ENCODE measurements at regions not wholly inside any gene's neighbourhood (a gene's known extent, or its start where the extent isn't known, plus 50 kb on each side); places are given as distances from the start of the nearest gene placed in this dataset.

GRCh38 chr3:152198665-152199064 is 70.1 kb upstream of the MBNL1 start:
- no peaks in the 10 kb centered on the region for H3K27me3 ChIP-seq (ENCODE audit: low read length)
- no peaks in the 10 kb centered on the region for H4K20me1 ChIP-seq (ENCODE audit: insufficient read depth, low read depth, low read length)
- DNase-seq = no peak
- H3K9me3 ChIP-seq (ENCODE audit: low read length) = no peaks in the 10 kb centered on the region
- H3K9ac ChIP-seq (ENCODE audit: low read length) = no peak overlapping the region
- H3K36me3 ChIP-seq (ENCODE audit: insufficient read depth, low read length) = no peaks in the 10 kb centered on the region
- H2AFZ ChIP-seq (ENCODE audit: low read length) = no peak overlapping the region
- no peak overlapping the region for H3K4me3 ChIP-seq (ENCODE audit: low read length)
- H3K4me1 ChIP-seq (ENCODE audit: low read length) = peaks cover 27% of the 10 kb centered on the region
- H3K9me2 ChIP-seq (replicated peaks; ENCODE audit: insufficient read depth, low read length) = no peaks in the 10 kb centered on the region
- no peak overlapping the region for H3K27ac ChIP-seq (ENCODE audit: low read length)
- H3K79me2 ChIP-seq (ENCODE audit: low read length) = no peaks in the 10 kb centered on the region
- no peak overlapping the region for H3K4me2 ChIP-seq (ENCODE audit: low read depth, low read length, poor library complexity, severe bottlenecking)

GRCh38 chr3:152199102-152199840 is 69.5 kb upstream of the MBNL1 start:
- Histone ChIP-seq H3K36me3 (ENCODE audit: insufficient read depth, low read length) (no peaks in the 10 kb centered on the region), H3K9me2 (replicated peaks; ENCODE audit: insufficient read depth, low read length) (no peaks in the 10 kb centered on the region), H3K9ac (ENCODE audit: low read length) (no peak overlapping the region), H3K4me2 (ENCODE audit: low read depth, low read length, poor library complexity, severe bottlenecking) (no peak overlapping the region), H3K9me3 (ENCODE audit: low read length) (no peaks in the 10 kb centered on the region), H3K27me3 (ENCODE audit: low read length) (no peaks in the 10 kb centered on the region), H3K4me1 (ENCODE audit: low read length) (peaks cover 23% of the 10 kb centered on the region), H4K20me1 (ENCODE audit: insufficient read depth, low read depth, low read length) (no peaks in the 10 kb centered on the region), H2AFZ (ENCODE audit: low read length) (peak overlapping the region; percentile 23; the same call in 1 of the 2 replicates), H3K27ac (ENCODE audit: low read length) (no peak overlapping the region), H3K4me3 (ENCODE audit: low read length) (no peak overlapping the region), H3K79me2 (ENCODE audit: low read length) (no peaks in the 10 kb centered on the region)
- no peak for DNase-seq

- DNase-seq = peak; percentile 42
- no peaks in the 10 kb centered on the region for H3K9me2 ChIP-seq (replicated peaks; ENCODE audit: insufficient read depth, low read length)
- H3K9me3 ChIP-seq (ENCODE audit: low read length) = no peaks in the 10 kb centered on the region
- H2AFZ ChIP-seq (ENCODE audit: low read length) = peak overlapping the region; percentile 24; the same call in 1 of the 2 replicates
- no peaks in the 10 kb centered on the region for H4K20me1 ChIP-seq (ENCODE audit: insufficient read depth, low read depth, low read length)
- peaks cover 27% of the 10 kb centered on the region for H3K4me1 ChIP-seq (ENCODE audit: low read length)
- H3K4me2 ChIP-seq (ENCODE audit: low read depth, low read length, poor library complexity, severe bottlenecking) = peak overlapping the region; percentile 45
- no peaks in the 10 kb centered on the region for H3K36me3 ChIP-seq (ENCODE audit: insufficient read depth, low read length)
- H3K9ac ChIP-seq (ENCODE audit: low read length) = no peak overlapping the region; the same call in 1 of the 2 replicates
- no peaks in the 10 kb centered on the region for H3K27me3 ChIP-seq (ENCODE audit: low read length)
- H3K79me2 ChIP-seq (ENCODE audit: low read length) = no peaks in the 10 kb centered on the region
- no peak overlapping the region for H3K27ac ChIP-seq (ENCODE audit: low read length)
- H3K4me3 ChIP-seq (ENCODE audit: low read length) = no peak overlapping the region
Measured at GRCh38 chr3:152200476-152201420, 68.0 kb upstream of the MBNL1 start.

- no peak for DNase-seq
- Histone ChIP-seq H3K4me1 (ENCODE audit: low read length) (peaks cover 19% of the 10 kb centered on the region), H3K9me2 (replicated peaks; ENCODE audit: insufficient read depth, low read length) (no peaks in the 10 kb centered on the region), H4K20me1 (ENCODE audit: insufficient read depth, low read depth, low read length) (no peaks in the 10 kb centered on the region), H3K27me3 (ENCODE audit: low read length) (no peaks in the 10 kb centered on the region), H3K36me3 (ENCODE audit: insufficient read depth, low read length) (no peaks in the 10 kb centered on the region), H3K9me3 (ENCODE audit: low read length) (no peaks in the 10 kb centered on the region), H3K4me2 (ENCODE audit: low read depth, low read length, poor library complexity, severe bottlenecking) (no peak overlapping the region), H3K9ac (ENCODE audit: low read length) (no peak overlapping the region), H3K79me2 (ENCODE audit: low read length) (no peaks in the 10 kb centered on the region), H3K27ac (ENCODE audit: low read length) (no peak overlapping the region), H3K4me3 (ENCODE audit: low read length) (no peak overlapping the region), H2AFZ (ENCODE audit: low read length) (no peak overlapping the region)
Measured at GRCh38 chr3:152202976-152203626, 65.6 kb upstream of the MBNL1 start.

GRCh38 chr3:152203652-152204051 is 65.1 kb upstream of the MBNL1 start:
- H3K9me2 ChIP-seq (replicated peaks; ENCODE audit: insufficient read depth, low read length) = no peaks in the 10 kb centered on the region
- H3K9me3 ChIP-seq (ENCODE audit: low read length) = no peaks in the 10 kb centered on the region
- no peak overlapping the region for H3K27ac ChIP-seq (ENCODE audit: low read length)
- no peak overlapping the region for H2AFZ ChIP-seq (ENCODE audit: low read length)
- H3K27me3 ChIP-seq (ENCODE audit: low read length) = no peaks in the 10 kb centered on the region
- peaks cover 19% of the 10 kb centered on the region for H3K4me1 ChIP-seq (ENCODE audit: low read length)
- H3K4me2 ChIP-seq (ENCODE audit: low read depth, low read length, poor library complexity, severe bottlenecking) = no peak overlapping the region
- no peaks in the 10 kb centered on the region for H3K79me2 ChIP-seq (ENCODE audit: low read length)
- no peaks in the 10 kb centered on the region for H3K36me3 ChIP-seq (ENCODE audit: insufficient read depth, low read length)
- H4K20me1 ChIP-seq (ENCODE audit: insufficient read depth, low read depth, low read length) = no peaks in the 10 kb centered on the region
- H3K9ac ChIP-seq (ENCODE audit: low read length) = no peak overlapping the region
- DNase-seq = no peak
- no peak overlapping the region for H3K4me3 ChIP-seq (ENCODE audit: low read length)

- Histone ChIP-seq H3K36me3 (ENCODE audit: insufficient read depth, low read length) (no peaks in the 10 kb centered on the region), H3K4me1 (ENCODE audit: low read length) (peaks cover 19% of the 10 kb centered on the region), H3K27ac (ENCODE audit: low read length) (no peak overlapping the region), H3K4me3 (ENCODE audit: low read length) (no peak overlapping the region), H3K27me3 (ENCODE audit: low read length) (no peaks in the 10 kb centered on the region), H4K20me1 (ENCODE audit: insufficient read depth, low read depth, low read length) (no peaks in the 10 kb centered on the region), H3K9ac (ENCODE audit: low read length) (no peak overlapping the region), H3K9me3 (ENCODE audit: low read length) (no peaks in the 10 kb centered on the region), H3K79me2 (ENCODE audit: low read length) (no peaks in the 10 kb centered on the region), H3K4me2 (ENCODE audit: low read depth, low read length, poor library complexity, severe bottlenecking) (no peak overlapping the region), H3K9me2 (replicated peaks; ENCODE audit: insufficient read depth, low read length) (no peaks in the 10 kb centered on the region), H2AFZ (ENCODE audit: low read length) (no peak overlapping the region)
- DNase-seq = no peak
Measured at GRCh38 chr3:152204218-152204617, 64.5 kb upstream of the MBNL1 start.

- H3K4me2 ChIP-seq (ENCODE audit: low read depth, low read length, poor library complexity, severe bottlenecking) = peak overlapping the region; percentile 37
- H3K27me3 ChIP-seq (ENCODE audit: low read length) = no peaks in the 10 kb centered on the region
- H3K27ac ChIP-seq (ENCODE audit: low read length) = no peak overlapping the region
- H3K36me3 ChIP-seq (ENCODE audit: insufficient read depth, low read length) = no peaks in the 10 kb centered on the region
- H3K9me2 ChIP-seq (replicated peaks; ENCODE audit: insufficient read depth, low read length) = no peaks in the 10 kb centered on the region
- no peaks in the 10 kb centered on the region for H3K79me2 ChIP-seq (ENCODE audit: low read length)
- no peak overlapping the region for H3K4me3 ChIP-seq (ENCODE audit: low read length)
- no peak for DNase-seq
- no peak overlapping the region for H3K9ac ChIP-seq (ENCODE audit: low read length)
- peaks cover 19% of the 10 kb centered on the region for H3K4me1 ChIP-seq (ENCODE audit: low read length)
- H4K20me1 ChIP-seq (ENCODE audit: insufficient read depth, low read depth, low read length) = no peaks in the 10 kb centered on the region
- H3K9me3 ChIP-seq (ENCODE audit: low read length) = no peaks in the 10 kb centered on the region
- peak overlapping the region; percentile 27; the same call in 1 of the 2 replicates for H2AFZ ChIP-seq (ENCODE audit: low read length)
Measured at GRCh38 chr3:152205097-152205593, 63.6 kb upstream of the MBNL1 start.
